Body of pancreas (tissue), 4 donors: ENCODE measurements at regions not wholly inside any gene's neighbourhood (a gene's known extent, or its start where the extent isn't known, plus 50 kb on each side); places are given as distances from the start of the nearest gene placed in this dataset.
A peak's percentile ranks its signal among the peaks of the same experiment; 100 is the strongest.

Source experiments
- POLR2A ChIP-seq, 3 donors: fragments of 450-650 bp; IDR thresholded peaks; one replicate each; pipeline ENCODE4 v1.6.1; 2016; ENCODE audit warnings: antibody characterized with exemption in 3 of 3, mild to moderate bottlenecking in 2 of 3
- TF ChIP-seq, protein P1 (sequence below), 7 experiments: fragments of 450-650 bp in 4 of 7; fragments of 200-600 bp in 3 of 7; sonication (generic) in 3 of 7; IDR thresholded peaks; one replicate each; pipeline ENCODE4 v1.5.1; 2016 to 2019; ENCODE audit warnings: antibody characterized with exemption in 7 of 7

DNA sequence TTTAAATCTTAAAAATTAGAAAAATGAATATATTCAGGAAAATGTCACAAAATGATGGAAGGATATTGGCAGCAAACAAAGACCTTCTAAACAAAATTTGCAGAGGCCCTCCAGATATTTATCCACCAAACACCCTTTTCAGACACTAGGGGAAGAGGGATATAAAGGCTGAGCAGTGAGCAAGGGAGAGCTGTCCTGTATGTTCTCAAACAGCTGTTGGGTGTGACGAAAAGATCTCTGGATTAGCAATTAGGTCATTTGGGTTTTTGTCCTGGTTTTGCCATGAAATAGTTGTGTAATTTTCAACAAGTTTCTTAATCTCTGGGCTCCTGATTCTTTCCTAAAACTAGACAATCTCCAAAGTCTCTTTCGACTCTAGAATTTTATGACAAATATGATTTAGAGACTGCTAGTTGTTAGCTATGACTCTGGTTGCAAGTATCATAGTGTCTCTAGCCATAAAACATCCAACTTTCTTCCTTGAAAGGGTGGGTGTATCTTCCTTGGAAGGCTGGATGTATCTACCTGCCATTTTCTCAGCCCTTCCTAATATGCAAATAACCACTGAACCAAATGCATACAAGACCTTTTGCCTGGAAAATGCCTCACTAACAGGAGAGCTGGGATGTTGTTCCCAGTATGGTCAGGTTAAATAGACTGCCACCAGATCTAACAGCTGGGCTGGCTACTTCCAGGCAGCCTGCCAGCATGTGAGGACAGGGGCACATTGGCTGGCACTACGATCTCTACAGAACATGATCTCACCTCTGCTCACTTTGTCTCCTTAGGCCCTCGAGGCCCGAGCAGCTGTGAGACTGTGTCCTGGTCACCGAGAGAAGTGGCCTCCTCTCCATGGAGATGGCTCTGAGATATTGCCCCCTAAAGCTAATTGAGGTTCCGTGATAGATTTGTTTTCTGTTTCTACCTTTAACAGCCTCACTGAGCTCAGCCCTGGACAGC is 225.5 kb upstream of the JADE1 start:
- TF ChIP-seq POLR2A (IDR thresholded peaks at IDR 0.05) = peak in 2 of 3 donors; percentile 78
- TF ChIP-seq, protein P1, sequence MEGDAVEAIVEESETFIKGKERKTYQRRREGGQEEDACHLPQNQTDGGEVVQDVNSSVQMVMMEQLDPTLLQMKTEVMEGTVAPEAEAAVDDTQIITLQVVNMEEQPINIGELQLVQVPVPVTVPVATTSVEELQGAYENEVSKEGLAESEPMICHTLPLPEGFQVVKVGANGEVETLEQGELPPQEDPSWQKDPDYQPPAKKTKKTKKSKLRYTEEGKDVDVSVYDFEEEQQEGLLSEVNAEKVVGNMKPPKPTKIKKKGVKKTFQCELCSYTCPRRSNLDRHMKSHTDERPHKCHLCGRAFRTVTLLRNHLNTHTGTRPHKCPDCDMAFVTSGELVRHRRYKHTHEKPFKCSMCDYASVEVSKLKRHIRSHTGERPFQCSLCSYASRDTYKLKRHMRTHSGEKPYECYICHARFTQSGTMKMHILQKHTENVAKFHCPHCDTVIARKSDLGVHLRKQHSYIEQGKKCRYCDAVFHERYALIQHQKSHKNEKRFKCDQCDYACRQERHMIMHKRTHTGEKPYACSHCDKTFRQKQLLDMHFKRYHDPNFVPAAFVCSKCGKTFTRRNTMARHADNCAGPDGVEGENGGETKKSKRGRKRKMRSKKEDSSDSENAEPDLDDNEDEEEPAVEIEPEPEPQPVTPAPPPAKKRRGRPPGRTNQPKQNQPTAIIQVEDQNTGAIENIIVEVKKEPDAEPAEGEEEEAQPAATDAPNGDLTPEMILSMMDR (IDR thresholded peaks at IDR 0.05) = peak in 3 of 7 experiments; percentile 9 to 22 (median 22)
